GM18870 (cell line): ENCODE measurements at regions not wholly inside any gene's neighbourhood (a gene's known extent, or its start where the extent isn't known, plus 50 kb on each side); places are given as distances from the start of the nearest gene placed in this dataset.
"Not testable (repeated sequence)": the region's sequence is repeated elsewhere in the genome, so short reads cannot be mapped to it uniquely, and the experiment has no call there.

Experiments used
- ATAC-seq: cut with Tn5 transposase; IDR thresholded peaks from one replicate; pipeline ENCODE4 v1.9.1; 2021; ENCODE audit warnings: moderate library complexity; ENCODE audit not compliant: unreplicated experiment

DNA sequence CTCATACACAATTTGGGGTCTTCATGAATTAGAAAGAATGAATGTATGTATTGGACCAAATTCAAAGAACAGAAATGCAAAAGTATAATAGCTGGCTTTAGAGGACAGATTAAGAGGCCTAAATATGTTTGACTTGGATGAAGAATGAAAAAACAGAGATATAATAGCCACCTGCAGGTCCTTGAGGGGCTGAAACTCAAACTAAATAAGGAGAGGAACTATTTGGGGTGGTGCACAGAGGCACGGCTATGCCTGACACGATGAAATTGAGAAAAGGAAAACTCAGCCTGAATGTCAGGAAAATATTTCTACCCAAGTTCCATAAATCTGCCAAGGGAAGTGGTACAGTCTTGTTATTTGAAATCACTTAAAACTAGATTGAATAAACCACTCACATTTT, 222.9 kb upstream of the DDHD1 start:
- no peak for ATAC-seq

DNA sequence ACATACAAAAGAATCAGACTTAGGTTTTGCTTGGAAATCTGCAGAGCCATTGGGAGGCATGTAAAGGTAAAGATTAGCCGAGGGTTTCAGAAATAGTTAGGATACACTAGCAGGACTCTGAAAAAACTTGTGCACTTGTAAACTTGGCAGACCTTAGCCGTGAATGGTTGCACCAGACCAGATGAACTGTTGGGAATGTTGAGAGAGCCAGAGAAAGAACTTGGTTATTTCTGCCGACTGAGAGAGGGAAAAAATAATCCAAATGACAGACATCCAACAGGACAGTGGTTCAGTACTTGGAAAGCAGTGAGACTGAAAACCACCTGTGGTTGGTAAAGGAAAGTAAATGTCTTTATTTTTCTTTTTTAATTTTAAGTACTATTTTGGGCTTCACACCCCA, 222.5 kb upstream of the DDHD1 start:
- no peak for ATAC-seq

DNA sequence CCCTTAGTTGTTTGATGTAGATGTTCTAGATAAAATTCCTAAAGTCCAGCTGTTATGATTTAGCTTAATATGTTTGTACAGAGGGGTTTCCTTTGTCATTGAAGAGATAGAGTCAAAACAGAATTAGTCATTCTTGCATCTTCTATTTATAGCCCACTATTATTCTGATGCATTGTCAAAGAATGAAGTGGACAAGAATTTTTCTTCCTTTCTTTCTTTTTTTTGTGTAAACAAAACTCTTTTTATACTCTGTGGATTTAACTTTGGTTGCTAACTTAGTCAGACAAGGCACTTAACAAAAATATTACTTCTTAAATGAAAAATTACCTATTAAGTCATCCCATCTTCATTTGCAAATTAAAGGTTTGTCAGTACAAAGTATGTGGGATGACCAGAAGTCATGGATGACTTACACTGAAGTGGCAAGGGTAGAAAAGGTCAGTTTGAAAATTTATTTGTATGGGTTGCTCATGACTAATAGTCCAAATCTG, 215.6 kb upstream of the DDHD1 start:
- ATAC-seq, result no peak

DNA sequence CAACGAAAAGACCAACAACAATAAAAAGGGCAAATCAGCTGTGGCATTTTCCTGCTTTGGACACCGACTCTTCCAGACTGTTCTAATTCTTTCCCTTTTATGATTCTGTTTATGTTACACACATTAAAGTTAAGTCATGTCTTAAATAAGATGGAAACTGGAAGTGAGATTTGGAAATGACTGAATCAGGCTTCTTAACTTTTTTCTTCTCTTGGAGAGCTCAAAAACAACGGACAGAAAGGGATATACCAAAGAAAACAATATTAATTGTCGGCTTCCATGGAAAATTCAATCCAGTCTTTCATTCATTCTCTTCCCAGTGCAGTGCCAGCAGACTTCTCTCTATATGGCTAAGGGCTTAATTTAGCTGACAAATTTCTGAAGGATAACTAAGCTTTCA, 214.9 kb upstream of the DDHD1 start:
- ATAC-seq, result no peak

DNA sequence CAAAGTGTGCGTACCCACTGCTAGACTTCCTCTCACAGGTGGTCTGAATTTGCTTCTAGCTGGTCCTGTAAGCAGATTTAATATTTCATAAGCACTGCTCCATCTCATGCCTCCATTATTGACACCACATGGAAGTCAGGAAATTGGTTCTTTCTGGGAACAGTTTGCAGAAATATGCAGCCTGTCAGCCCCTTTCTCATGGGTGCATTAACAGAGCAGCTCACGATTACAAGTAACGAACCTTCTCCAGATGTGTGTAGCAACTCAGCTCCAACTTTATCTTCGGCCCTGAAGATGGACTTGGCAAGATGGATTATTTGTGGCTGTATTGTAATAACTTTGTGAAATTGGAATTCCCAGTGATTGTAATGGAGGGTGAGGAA, 214.5 kb upstream of the DDHD1 start:
- no peak for ATAC-seq

DNA sequence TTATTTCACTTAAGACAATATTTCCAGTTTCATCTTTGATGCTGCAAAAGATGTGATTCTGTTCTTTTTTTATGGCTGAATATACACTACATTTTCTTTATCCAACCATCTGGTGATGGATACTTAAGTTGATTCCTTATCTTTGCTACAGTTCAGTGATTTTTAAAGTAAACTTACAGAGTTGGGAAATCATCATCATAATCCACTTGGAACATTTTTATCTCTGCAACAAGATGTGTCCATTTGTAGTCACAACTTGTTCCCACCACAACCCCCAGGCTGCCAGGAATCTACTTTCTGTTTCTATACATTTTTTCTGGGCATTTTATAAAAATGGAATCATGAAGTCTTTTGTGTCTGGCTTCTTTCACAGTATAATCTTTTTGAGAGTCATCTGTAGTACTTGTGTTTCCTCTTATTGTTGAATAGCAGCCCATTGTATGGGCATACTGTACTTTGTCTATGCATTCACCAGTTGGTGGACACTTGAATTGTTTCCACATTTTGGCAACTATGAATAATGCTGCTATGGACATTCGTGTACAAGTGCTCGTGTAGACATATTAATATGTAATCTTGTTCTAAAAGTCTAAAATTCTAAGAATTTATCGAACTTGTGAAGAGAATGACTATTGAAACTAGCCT, 212.5 kb upstream of the DDHD1 start:
- ATAC-seq, result no peak

DNA sequence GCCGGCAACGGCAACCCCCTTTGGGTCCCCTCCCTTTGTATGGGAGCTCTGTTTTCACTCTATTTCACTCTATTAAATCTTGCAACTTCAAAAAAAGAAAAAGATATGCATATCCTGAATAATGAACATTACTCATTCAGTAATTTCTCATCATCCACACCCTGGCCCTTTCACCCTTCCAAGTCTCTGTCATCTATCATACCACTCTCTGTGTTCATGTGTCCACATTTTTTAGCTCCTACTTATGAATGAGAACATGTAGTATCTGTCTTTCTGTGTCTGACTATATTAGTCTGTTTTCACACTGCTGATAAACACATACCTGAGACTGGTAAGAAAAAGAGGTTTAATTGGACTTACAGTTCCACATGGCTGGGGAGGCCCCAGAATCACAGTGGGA, 209.8 kb upstream of the DDHD1 start:
- ATAC-seq, result not testable (repeated sequence)

DNA sequence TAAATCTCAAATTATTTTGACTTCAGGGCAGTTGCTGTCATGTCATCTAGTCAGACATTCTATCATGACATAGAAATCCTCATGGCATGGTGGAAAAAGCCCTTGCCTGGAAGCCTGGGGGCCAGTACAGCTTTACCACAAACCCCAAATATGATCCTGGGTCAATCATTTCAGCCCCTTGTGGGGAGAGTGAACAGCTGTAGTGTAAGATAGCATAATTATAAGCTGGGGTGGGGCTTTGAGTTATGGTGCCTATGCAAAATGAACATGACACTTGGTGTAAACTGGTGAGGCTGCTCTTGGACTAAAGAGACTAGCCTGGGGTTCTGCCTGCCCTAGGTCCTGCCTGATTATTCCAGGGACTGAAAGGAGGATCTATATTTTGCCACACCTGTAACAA, 207.7 kb upstream of the DDHD1 start:
- ATAC-seq, result no peak

DNA sequence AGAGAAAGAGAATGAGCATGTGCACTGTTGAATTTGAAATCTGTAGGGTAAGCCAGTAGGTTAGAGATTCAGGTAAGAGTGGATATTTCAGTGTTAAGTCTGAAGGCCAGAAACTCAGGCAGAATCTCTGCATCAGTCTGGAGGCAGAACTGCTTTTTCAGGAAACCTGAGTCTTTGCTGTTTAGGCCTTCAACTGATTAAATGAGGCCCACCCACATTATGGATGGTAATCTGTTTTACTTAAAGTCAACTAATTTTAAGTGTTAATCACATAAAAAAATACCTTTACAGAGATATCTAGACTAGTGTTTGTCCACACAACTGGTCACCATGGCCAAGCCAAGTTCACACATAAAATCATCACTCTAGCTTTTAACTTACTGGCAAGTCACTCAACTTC, 205.0 kb upstream of the DDHD1 start:
- ATAC-seq, result no peak

DNA sequence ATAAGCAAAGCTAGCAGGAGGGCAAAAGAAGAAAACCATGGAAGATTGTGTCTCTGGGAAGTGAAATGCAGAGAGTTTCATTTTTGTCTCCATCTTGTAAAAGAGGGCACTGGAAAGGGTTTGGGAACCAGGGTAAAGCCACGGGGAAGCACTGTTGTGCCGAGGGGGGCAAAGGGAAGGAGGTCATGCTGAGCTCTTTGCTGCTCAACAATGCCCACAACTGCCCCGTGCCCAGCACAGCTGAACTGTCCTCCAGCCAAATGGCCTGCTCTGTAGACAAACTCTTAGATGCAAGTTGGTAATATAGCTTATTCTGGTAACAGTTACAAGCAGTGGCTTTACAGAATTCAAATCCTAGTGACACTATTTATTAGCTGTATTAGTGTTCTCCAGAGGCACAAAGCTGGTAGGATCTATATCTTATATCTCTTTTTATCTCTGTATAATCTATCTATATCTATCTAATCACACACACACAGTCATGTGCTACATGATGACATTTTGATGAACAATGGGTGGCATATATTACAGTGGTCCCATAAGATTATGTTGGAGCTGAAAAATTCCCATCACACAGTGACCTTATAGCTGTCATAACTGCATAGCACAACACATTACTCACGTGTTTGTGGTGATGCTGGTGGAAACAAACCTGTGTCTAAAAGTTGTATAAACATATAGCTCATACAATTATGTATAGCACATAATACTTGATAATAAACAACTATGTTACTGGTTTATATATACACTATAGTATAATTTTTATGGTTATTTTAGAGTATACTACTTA, 203.4 kb upstream of the DDHD1 start:
- ATAC-seq, result no peak

DNA sequence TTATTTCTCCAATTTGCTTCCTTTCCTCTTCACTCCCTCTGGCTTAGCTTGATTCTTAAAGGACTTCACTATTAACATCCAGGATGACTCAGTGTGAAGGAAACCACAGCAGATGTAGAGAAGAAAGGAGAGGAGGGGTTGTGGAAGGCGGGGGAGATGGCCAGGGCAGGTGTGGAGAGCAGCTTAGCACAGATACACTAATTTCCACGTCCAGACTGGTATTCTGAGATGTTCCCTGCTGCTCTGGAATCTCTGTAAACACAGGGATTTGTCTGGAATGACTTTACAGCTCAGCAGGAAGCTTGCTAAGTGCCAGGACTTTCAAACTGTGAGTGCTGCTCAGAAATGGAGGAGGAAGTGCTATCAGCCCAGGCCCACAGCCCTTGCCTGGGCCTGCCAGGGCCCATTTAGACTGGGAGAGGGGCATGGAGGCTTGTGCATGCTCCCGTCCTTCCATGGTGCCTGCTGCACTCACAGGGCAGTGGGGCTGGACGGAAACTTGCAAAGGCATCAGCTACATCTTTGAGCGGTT, 202.5 kb upstream of the DDHD1 start:
- no peak for ATAC-seq

DNA sequence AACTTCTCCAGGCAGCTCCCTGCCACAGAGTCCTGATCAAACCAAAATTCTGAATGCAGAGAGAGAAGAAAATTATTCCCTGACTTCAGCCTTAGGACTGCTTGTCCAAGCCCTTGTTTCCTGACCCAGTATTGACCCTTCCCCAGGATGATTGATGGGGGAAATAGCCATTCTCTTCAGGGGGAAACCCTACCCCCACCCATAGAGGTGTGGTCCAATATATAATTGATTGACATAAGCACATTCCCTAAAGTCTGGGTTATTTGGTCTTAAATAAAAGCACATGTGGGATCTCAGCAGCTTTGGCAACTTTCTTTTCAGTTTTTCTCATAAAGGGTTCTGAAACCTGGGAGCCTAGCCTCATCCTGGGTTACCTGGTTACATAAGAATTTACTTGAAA, 201.2 kb upstream of the DDHD1 start:
- ATAC-seq, result no peak

DNA sequence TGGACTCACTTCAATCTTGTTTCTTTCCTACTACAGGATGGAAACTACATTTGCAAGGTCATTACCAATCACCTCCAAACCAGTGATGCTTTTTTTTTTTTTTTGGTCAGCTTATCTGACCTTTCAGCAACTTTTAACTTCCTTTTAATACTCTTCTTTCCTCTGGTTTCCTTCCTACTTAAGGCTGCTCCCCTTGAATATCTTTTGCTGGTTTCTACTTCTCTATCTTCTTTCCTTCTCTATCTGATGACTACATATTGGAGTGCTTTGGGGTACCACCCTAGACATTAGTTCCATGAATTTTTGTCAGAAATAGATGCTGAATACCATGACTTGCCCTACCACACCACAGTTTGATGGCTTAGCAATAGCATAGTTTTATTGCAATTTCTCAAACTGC, 197.7 kb upstream of the DDHD1 start:
- ATAC-seq, result no peak

DNA sequence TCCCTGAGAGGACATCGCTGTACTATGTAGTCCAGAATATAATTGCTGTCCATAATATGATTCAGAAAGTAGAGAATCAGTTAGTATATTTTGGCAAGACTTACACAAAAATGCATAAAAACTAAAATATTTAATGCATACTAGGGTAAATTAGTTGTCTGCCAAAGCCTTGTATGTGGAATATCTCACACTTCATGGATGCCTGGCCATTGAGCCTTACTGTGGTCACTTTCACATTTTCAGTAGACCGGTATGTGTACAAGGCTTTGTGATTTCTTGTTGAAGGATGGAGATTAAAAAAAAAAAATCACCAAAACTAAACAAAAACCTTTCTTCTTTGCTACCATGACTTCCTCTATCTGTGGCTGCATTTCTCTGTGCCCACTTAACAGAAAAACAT, 197.3 kb upstream of the DDHD1 start:
- no peak for ATAC-seq

DNA sequence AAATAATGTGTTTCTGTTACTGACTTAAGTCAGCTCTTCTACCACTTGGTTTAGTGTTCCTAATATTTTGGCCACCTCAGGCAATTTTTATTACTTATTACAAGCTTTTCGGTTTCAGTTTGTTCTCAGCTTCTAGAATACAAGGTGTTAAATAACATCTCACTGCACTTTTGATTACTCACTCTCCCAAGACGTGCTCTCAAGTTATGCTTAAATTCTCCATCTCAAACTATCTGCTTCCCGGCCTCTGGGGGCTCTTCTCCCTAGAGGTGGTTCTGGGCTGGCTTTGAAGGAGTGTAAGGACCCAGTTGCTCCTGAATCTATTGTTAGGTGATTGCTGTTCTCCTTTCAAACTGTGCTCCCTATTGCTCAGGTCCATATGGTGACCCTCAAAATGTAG, 193.9 kb upstream of the DDHD1 start:
- ATAC-seq, result no peak

DNA sequence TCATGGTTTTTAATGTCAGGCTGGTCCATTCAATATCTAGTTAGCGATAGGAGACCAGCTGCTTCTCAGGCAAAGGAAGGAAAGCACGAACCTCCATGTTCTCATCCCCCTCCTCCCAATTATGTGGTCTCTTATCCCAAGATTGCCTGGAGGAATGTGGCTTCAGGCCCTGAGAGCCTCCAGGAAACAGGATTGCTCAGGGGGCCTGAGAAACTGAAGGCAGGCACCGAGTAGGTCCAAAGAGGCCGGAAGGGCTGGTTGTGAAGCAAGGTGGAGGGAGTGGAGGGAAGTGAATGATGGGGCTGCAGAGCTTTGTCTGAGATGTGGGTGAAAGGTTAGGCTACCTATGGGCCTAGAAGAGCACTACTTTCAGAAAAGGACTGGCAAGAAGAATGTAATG, 188.2 kb upstream of the DDHD1 start:
- ATAC-seq, result no peak

DNA sequence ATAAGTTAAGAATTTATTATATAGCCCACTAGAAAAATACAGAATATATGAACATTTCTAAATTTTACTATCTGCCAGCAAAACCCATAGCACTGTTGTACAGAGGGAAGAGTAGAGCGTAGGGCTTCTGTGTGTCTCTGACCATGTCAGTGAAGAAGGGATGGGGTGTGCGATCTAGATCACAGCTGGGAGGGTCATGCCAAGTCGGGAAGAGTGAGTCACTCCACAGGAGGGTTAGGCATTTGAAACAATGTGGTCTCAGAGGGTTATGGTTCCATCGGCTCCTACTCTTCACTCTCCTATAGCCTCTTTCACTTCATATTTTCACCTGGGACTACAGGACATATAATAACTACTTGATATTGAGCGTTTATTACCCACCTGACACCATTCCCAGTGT, 185.1 kb upstream of the DDHD1 start:
- no peak for ATAC-seq

DNA sequence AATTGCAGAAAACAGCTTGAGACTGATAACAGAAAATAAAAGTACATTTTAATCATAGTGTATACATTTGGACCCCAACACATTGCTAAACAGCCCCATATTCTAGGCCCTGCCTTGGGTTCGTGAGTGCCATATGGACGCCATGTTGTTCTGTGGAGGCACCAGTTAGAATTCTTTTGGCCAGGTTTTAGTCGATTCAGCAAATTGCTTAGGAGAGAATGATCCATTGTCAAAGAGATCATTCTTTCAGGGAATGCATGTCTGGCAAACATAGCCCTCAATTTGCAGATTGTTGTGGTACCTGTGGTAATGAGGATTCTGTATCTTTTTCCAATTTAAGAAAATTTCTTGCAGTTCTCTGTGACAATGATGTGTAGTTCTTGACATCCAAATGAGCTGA, 183.6 kb upstream of the DDHD1 start:
- ATAC-seq, result no peak

DNA sequence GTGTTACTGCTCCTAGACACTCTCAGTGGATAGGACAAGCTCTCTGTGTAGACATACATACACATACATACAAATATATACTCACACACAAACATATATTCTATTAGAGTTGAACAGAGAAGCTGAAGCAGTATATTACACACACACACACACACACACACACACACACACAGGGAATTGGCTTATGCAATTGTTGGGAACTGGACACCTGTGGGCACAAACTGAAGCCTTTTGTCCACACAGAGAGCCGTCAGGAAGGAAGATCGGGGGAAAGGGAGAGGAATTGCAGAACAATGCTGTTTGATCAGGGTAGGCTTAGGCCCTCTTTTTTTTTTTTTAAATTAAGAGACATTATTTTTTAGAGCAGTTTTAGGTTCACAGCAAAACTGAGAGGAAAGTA, 180.7 kb upstream of the DDHD1 start:
- ATAC-seq, result no peak

DNA sequence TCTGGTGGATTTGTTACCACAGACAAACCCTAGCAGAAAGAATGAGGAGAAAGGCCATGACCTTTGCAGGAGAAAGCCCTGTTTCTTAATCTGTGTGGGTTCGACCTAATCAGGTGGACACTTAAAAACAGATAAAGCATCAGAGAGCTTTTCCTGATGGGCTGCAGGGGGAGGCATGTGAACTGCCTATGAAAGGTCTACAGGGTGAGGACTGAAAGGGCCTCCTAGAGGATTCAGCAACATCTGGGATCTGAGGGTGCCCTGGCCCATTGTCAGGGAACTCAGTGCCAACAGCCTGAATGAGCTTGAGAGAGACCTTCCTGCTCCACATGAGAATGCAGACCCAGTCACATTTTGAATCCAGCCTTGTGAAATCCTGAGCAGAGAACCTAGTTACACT, 178.8 kb upstream of the DDHD1 start:
- ATAC-seq, result no peak

DNA sequence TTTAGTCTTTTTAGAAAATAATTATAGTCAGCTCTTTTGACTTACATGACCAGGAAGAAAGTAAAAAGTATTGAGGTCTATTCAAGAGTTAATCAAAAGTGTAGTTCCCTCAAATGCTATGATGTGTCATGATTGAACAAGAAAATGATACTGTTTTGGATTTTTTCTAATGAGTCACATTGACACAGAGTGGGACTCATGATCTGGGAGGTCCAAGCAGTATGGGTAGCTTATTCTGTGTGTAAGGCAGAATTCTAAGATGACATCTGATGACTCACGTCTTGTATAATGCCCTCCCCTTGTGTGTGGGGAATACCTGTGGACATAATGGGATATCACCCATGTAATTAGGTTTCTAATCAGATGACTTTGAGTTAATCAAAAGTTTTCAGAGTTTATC, 178.1 kb upstream of the DDHD1 start:
- no peak for ATAC-seq

DNA sequence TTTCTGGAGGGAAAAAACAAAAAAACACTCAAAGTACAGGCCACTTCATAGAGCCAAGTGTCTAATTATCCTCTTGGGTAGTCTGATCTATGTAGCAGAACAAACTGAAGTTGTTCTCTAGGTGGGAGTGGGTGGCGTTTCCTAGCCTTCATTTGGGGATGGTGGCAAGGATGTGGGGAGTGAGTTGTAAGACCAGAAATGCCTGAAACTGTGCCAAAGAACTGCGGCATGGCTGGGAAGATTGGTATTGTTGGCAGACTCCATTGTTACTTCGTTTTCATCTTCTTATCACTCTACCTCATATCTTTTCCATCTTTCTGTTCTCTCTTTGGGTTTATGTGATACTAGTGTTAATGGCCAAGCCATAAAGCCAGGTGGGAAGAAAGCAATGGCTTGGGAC, 177.3 kb upstream of the DDHD1 start:
- no peak for ATAC-seq

DNA sequence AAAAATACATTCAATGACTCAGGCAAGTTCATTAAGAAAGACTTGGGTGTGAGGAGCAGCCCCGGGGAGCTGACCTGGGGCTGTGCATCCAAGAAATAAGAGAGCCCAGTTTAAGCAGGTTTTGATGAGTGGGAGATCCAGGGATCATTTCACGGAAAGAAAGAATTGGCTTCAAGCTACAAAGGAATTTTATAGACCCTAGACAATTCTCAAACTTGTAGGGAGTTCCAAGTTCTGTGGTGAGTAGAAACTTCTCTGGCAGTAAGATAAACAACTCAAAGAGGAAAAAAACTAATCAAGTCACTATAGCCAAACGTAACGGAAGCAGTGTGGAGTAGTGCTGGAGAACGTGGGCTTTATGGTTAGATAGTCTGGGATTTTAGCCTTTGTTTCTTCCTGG, 175.7 kb upstream of the DDHD1 start:
- ATAC-seq, result no peak
